ENCODE measurements at regions not wholly inside any gene's neighbourhood (a gene's known extent, or its start where the extent isn't known, plus 50 kb on each side); places are given as distances from the start of the nearest gene placed in this dataset.

DNA sequence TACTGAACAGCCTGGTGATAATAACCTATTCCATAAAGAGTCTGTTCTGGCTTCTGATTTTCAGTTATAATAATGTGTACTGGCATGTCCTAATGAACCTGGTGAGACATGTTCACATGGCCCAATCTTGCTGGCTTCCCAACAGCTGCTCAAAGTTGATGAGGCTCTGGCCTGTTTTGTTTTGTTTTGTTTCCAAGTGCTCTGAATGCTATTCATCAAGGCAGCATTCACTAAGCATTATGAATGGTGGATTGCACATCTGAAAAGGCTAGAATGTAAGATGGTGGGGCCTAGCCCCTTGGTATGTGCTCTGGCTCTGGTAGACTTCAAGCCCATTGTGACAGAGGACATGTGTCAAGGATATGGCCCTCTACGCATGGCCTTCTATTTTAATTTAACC, 388.5 kb downstream of the PSAT1 start:
- TF ChIP-seq CTCF (IDR thresholded peaks at IDR 0.05; ENCODE audit: insufficient read depth, low read depth, low read length), result no peak
- DNase-seq (ENCODE audit: low read depth), result no peak
- no peak overlapping the region for H3K4me3 ChIP-seq (ENCODE audit: low read depth, low read length)

DNA sequence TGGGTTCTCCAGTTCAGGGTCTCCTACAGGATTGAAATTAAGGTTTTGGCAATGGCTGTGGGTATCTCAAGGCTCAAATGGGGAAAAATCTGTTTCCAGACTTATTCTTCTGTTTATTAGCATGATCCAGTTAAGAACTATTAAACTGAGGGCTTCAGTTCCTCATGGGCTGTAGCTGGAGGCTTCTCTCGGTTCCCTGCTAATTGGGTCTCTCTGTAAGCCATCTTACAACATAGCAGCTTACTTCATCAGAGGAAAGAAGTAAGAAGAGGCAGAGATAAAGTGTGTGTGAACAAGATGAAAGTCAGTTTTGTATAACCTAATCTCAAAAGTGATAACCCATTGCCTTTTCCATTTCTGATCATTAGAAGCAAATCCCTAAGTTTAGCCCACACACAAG, 391.9 kb downstream of the PSAT1 start:
- no peak overlapping the region for H3K4me3 ChIP-seq (ENCODE audit: low read depth, low read length)
- DNase-seq (ENCODE audit: low read depth), result no peak
- TF ChIP-seq CTCF (IDR thresholded peaks at IDR 0.05; ENCODE audit: insufficient read depth, low read depth, low read length), result no peak

DNA sequence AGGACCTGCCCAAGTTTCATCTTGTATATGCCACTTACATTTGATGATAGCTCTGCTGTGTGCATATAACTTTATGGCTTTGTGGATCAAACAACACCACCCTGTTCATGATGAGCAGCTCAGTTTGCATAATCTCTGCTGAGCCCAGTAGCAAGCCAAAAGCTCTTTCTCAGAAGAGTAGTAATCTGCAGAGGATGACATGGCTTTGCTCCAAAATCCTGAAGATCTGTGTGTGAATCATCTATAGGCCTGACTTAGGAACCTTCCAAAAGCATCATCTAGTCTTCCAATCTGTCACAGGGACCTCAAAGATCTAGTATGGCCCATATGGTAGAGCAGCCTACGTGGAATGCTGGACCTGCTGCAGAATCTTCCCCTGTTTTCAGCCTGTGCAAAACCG, 394.6 kb downstream of the PSAT1 start:
- no peak for DNase-seq (ENCODE audit: low read depth)
- no peak for TF ChIP-seq CTCF (IDR thresholded peaks at IDR 0.05; ENCODE audit: insufficient read depth, low read depth, low read length)
- H3K4me3 ChIP-seq (ENCODE audit: low read depth, low read length), result no peak overlapping the region

DNA sequence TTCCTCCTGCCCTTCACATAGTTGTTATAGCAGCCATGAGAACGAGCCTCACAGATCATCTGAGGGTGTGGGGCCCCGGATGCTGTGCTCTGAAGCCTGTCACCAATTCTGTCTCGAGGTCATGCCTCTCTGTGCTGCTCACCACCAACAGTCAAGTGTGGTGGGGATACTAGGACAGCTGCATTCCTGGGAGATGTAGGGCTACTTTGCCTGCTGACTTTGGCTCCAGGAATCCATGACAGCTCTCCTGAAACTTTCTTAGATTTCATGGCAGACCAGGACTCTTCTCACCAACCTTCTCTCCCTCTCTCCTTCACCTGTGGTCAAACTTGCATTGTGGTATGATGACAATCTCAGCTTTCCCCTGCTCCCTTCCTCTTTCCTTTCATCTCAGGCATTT, 395.9 kb downstream of the PSAT1 start:
- no peak for DNase-seq (ENCODE audit: low read depth)

GRCh38 chr9:78694974-78695373, 398.0 kb downstream of the PSAT1 start:
- no peak for TF ChIP-seq CTCF (IDR thresholded peaks at IDR 0.05; ENCODE audit: insufficient read depth, low read depth, low read length)
- no peak overlapping the region for H3K4me3 ChIP-seq (ENCODE audit: low read depth, low read length)
- DNase-seq (ENCODE audit: low read depth), result no peak

More for the DNA sequence above, 395.9 kb downstream of the PSAT1 start:
- no peak for TF ChIP-seq CTCF (IDR thresholded peaks at IDR 0.05; ENCODE audit: insufficient read depth, low read depth, low read length)
- no peak overlapping the region for H3K4me3 ChIP-seq (ENCODE audit: low read depth, low read length)

DNA sequence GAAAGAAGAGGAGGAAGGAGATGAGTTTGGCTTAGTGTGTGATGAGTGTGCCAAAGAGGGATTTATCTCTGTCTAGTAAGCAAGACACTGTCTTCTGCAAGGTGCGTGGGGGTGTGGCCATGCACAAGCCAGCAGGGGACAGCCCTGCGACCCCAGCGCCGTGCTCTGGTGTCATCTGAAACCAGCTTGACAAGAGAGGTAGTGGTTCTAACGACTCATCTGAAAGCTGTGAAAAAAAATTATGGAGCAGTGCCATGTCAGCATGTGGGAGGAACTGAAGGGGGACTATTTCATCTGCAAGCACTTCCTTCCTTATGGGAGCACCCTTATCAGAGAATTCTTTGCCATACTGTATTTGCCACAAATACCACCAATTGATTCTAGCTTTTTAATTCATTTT, 398.6 kb downstream of the PSAT1 start:
- no peak overlapping the region for H3K4me3 ChIP-seq (ENCODE audit: low read depth, low read length)
- TF ChIP-seq CTCF (IDR thresholded peaks at IDR 0.05; ENCODE audit: insufficient read depth, low read depth, low read length), result no peak
- no peak for DNase-seq (ENCODE audit: low read depth)

GRCh38 chr9:78697618-78698017, 400.7 kb downstream of the PSAT1 start:
- no peak for TF ChIP-seq CTCF (IDR thresholded peaks at IDR 0.05; ENCODE audit: insufficient read depth, low read depth, low read length)

More at GRCh38 chr9:78697618-78698017, 400.7 kb downstream of the PSAT1 start:
- no peak overlapping the region for H3K4me3 ChIP-seq (ENCODE audit: low read depth, low read length)
- no peak for DNase-seq (ENCODE audit: low read depth)

Measured in fibroblast of villous mesenchyme (primary cell).